GM23338 (cell line): ENCODE measurements at regions not wholly inside any gene's neighbourhood (a gene's known extent, or its start where the extent isn't known, plus 50 kb on each side); places are given as distances from the start of the nearest gene placed in this dataset.

Source experiments
- ATAC-seq: fragments of 200-7000 bp; cut with Tn5 transposase; 3 replicates; pipeline ENCODE4 v1.9.1; 2020
- DNase-seq: peaks from one replicate; pipeline ENCODE4 v3.0.0-alpha.2; 2015; ENCODE audit warnings: low spot score
- H2AFZ ChIP-seq: fragments of 200-600 bp; sonication (generic); 2 replicates; pipeline ENCODE4 v1.8.0; 2016; ENCODE audit warnings: antibody characterized with exemption, mild to moderate bottlenecking, moderate library complexity
- H3F3A ChIP-seq: fragments of 200-600 bp; sonication (generic); replicated peaks from 2 replicates; pipeline ENCODE4 v1.8.0; 2017; ENCODE audit warnings: antibody characterized with exemption, mixed run types, low read depth
- H3K27ac ChIP-seq: fragments of 200-600 bp; sonication (generic); 2 replicates; pipeline ENCODE4 v1.6.1; 2016; ENCODE audit warnings: low read depth
- H3K27me3 ChIP-seq: fragments of 200-600 bp; sonication (generic); 2 replicates; pipeline ENCODE4 v1.8.0; 2016; ENCODE audit warnings: mild to moderate bottlenecking, mixed run types, moderate library complexity; ENCODE audit not compliant: insufficient read depth
- H3K36me3 ChIP-seq: fragments of 200-600 bp; sonication (generic); 2 replicates; pipeline ENCODE4 v1.8.0; 2016; ENCODE audit warnings: mild to moderate bottlenecking; ENCODE audit not compliant: insufficient read depth
- H3K4me1 ChIP-seq: fragments of 200-600 bp; sonication (generic); 2 replicates; pipeline ENCODE4 v1.8.0; 2016; ENCODE audit warnings: mild to moderate bottlenecking, moderate library complexity; ENCODE audit not compliant: insufficient read depth
- H3K4me2 ChIP-seq: fragments of 200-600 bp; sonication (generic); 2 replicates; pipeline ENCODE4 v1.7.1; 2017; ENCODE audit warnings: mixed run types
- H3K4me3 ChIP-seq: fragments of 200-600 bp; sonication (generic); 2 replicates; pipeline ENCODE4 v1.6.1; 2016; ENCODE audit warnings: mixed run types
- H3K79me2 ChIP-seq: fragments of 200-600 bp; sonication (generic); replicated peaks from 2 replicates; pipeline ENCODE4 v1.8.0; 2017; ENCODE audit warnings: mild to moderate bottlenecking; ENCODE audit not compliant: insufficient read depth
- H3K9me2 ChIP-seq: fragments of 200-600 bp; sonication (generic); 2 replicates; pipeline ENCODE4 v1.8.0; 2017; ENCODE audit not compliant: insufficient read depth
- H4K20me1 ChIP-seq: fragments of 200-600 bp; sonication (generic); replicated peaks from 2 replicates; pipeline ENCODE4 v1.8.0; 2017; ENCODE audit warnings: mild to moderate bottlenecking; ENCODE audit not compliant: insufficient read depth
- H3K27ac Mint-ChIP-seq: 2 replicates; pipeline ENCODE4 v1.8.0; 2020; ENCODE audit warnings: inconsistent platforms, mild to moderate bottlenecking, moderate library complexity, mixed read lengths
- H3K27me3 Mint-ChIP-seq: 3 replicates; pipeline ENCODE4 v1.8.0; 2022; ENCODE audit warnings: low read depth, mild to moderate bottlenecking, moderate library complexity, mixed read lengths, inconsistent platforms; ENCODE audit not compliant: insufficient read depth, poor library complexity
- H3K36me3 Mint-ChIP-seq: 3 replicates; pipeline ENCODE4 v1.8.0; 2021; ENCODE audit warnings: low read depth, mild to moderate bottlenecking, inconsistent platforms, moderate library complexity, mixed read lengths
- H3K4me1 Mint-ChIP-seq: 3 replicates; pipeline ENCODE4 v1.8.0; 2020; ENCODE audit warnings: mild to moderate bottlenecking, inconsistent platforms, mixed read lengths
- H3K4me3 Mint-ChIP-seq: 3 replicates; pipeline ENCODE4 v1.8.0; 2021; ENCODE audit warnings: moderate library complexity, mild to moderate bottlenecking, inconsistent platforms, mixed read lengths
- H3K9me3 Mint-ChIP-seq: 3 replicates; pipeline ENCODE4 v1.8.0; 2020; ENCODE audit warnings: moderate library complexity, mild to moderate bottlenecking, inconsistent platforms, mixed read lengths
- CREB1 ChIP-seq: fragments of 250-450 bp; sonication (Bioruptor Pico); IDR thresholded peaks from 2 replicates; pipeline ENCODE4 v1.5.0; 2020; ENCODE audit warnings: low read depth, mild to moderate bottlenecking, moderate library complexity
- EZH2 ChIP-seq: fragments of 200-600 bp; sonication (generic); IDR thresholded peaks from one replicate; pipeline ENCODE4 v1.8.0; 2017; ENCODE audit warnings: antibody characterized with exemption, mild to moderate bottlenecking, low read depth; ENCODE audit not compliant: unreplicated experiment
- NANOG ChIP-seq: IDR thresholded peaks from 2 replicates; pipeline ENCODE4 v1.6.1; 2016; ENCODE audit warnings: antibody characterized with exemption, borderline replicate concordance
- POLR2AphosphoS5 ChIP-seq: IDR thresholded peaks from 2 replicates; pipeline ENCODE4 v1.6.1; 2016; ENCODE audit warnings: antibody characterized with exemption, low read depth
- STAT1 ChIP-seq: IDR thresholded peaks from one replicate; pipeline ENCODE4 v1.6.1; 2016; ENCODE audit warnings: antibody characterized with exemption; ENCODE audit not compliant: unreplicated experiment
- ZNF114 ChIP-seq: fragments of 250-450 bp; sonication (Bioruptor Pico); IDR thresholded peaks from 2 replicates; pipeline ENCODE4 v1.5.0; 2020; ENCODE audit warnings: mild to moderate bottlenecking, moderate library complexity
- ZNF331 ChIP-seq: fragments of 250-450 bp; sonication (Bioruptor Pico); IDR thresholded peaks from 2 replicates; pipeline ENCODE4 v1.5.0; 2020; ENCODE audit warnings: low read depth, mild to moderate bottlenecking, moderate library complexity
- ZNF462 ChIP-seq: fragments of 250-450 bp; sonication (Bioruptor Pico); IDR thresholded peaks from 2 replicates; pipeline ENCODE4 v1.5.0; 2020; ENCODE audit warnings: mild to moderate bottlenecking, moderate library complexity
- TF ChIP-seq, protein P1 (sequence below): IDR thresholded peaks from 2 replicates; pipeline ENCODE4 v1.6.1; 2016; ENCODE audit warnings: antibody characterized with exemption

DNA sequence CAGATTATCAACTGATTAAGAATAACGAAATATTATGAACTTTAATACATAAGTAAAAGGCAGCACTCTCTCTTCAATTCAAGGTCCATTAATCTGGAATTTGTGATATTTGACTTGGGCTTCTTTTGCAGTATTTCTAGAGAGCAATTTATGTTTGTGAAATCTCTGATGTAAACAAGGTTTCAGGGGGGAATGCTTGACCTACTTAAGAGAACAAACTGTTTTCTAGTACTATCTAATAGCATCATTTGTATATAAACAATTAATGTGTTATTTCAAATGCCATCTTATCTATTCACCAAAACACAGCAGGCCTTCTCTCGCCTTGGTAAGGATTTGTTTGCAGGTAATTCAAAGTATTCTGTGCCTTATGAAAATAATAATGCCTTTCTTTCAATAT, 103.6 kb upstream of the FST start (continued):
- TF ChIP-seq ZNF462 (CRISPR knock-in tag) (no peak), POLR2AphosphoS5 (no peak), NANOG (no peak), ZNF114 (CRISPR knock-in tag) (no peak), EZH2 (no peak), CREB1 (CRISPR knock-in tag) (no peak), STAT1 (no peak), ZNF331 (CRISPR knock-in tag) (no peak)

DNA sequence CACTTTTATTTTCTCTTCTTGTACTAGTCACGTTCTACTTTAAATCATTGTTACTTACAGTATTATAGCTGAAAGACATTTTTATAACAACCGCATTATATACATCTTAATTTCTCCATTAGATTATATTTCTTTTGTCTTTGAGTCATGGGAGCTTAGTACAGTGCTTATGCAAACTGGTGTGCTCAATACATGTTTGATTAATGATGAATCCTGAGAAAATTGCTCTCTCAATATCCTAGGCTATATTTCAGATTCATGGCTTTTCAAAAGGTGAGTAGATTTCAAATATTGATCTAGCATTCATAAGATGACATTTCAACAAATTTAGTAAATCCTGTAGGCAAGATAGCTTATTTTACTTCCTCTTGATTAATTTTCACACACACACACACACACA, 102.2 kb upstream of the FST start:
- no peaks in the 10 kb centered on the region for H3K9me2 ChIP-seq
- no peaks in the 10 kb centered on the region for H3K36me3 ChIP-seq
- no peaks in the 10 kb centered on the region for H3K27me3 ChIP-seq
- no peaks in the 10 kb centered on the region for H3K79me2 ChIP-seq
- H3K27ac ChIP-seq: no peak overlapping the region
- H3F3A ChIP-seq: no peaks in the 10 kb centered on the region
- ATAC-seq (no peak), DNase-seq (no peak)
- no peaks in the 10 kb centered on the region for H4K20me1 ChIP-seq
- H3K4me1 ChIP-seq: peaks cover 7% of the 10 kb centered on the region; the same call in 1 of the 2 replicates
- no peak overlapping the region for H3K4me3 ChIP-seq
- Mint-ChIP-seq H3K4me3 (no peak overlapping the region), H3K4me1 (peaks cover 14% of the 10 kb centered on the region), H3K27me3 (no peaks in the 10 kb centered on the region), H3K9me3 (no peaks in the 10 kb centered on the region), H3K27ac (no peak overlapping the region), H3K36me3 (no peaks in the 10 kb centered on the region)
- TF ChIP-seq CREB1 (CRISPR knock-in tag) (no peak), STAT1 (no peak)
- TF ChIP-seq, protein P1, sequence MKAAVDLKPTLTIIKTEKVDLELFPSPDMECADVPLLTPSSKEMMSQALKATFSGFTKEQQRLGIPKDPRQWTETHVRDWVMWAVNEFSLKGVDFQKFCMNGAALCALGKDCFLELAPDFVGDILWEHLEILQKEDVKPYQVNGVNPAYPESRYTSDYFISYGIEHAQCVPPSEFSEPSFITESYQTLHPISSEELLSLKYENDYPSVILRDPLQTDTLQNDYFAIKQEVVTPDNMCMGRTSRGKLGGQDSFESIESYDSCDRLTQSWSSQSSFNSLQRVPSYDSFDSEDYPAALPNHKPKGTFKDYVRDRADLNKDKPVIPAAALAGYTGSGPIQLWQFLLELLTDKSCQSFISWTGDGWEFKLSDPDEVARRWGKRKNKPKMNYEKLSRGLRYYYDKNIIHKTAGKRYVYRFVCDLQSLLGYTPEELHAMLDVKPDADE: no peak
- no peak overlapping the region for H2AFZ ChIP-seq
- H3K4me2 ChIP-seq: no peak overlapping the region
